ENCODE measurements at regions not wholly inside any gene's neighbourhood (a gene's known extent, or its start where the extent isn't known, plus 50 kb on each side); places are given as distances from the start of the nearest gene placed in this dataset.

DNA sequence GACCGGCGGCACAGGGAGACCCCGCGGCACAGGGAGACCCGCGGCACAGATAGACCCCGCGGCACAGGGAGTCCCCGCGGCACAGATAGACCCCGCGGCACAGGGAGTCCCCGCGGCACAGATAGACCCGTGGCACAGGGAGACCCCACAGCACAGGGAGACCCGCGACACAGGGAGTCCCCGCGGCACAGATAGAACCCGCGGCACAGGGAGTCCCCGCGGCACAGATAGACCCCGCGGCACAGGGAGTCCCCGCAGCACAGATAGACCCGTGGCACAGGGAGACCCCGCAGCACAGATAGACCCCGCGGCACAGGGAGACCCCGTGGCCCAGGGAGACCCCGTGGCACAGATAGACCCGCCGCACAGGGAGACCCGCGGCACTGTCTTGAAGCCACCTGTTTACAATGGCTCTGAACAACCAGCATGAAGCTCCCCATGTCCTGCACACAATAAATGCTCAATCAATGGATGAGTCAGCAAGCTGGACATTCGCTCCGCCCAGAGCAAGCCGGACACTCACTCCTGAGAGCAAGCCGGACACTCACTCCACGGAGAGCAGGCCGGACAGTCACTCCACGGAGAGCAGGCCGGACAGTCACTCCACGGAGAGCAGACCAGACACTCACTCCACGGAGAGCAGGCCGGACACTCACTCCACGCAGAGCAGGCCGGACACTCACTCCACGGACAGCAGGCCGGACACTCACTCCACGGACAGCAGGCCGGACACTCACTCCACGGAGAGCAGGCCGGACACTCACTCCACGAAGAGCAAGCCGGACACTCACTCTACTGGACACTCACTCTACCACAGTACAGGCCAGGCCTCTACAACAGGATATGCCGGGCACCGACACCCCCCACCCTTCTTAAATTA is 121.9 kb downstream of the RFLNA start:
- TF ChIP-seq, protein P1, sequence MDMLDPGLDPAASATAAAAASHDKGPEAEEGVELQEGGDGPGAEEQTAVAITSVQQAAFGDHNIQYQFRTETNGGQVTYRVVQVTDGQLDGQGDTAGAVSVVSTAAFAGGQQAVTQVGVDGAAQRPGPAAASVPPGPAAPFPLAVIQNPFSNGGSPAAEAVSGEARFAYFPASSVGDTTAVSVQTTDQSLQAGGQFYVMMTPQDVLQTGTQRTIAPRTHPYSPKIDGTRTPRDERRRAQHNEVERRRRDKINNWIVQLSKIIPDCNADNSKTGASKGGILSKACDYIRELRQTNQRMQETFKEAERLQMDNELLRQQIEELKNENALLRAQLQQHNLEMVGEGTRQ (CRISPR knock-in tag; IDR thresholded peaks at IDR 0.05): no peak
- TF ChIP-seq TP53 (CRISPR knock-in tag; IDR thresholded peaks at IDR 0.05): no peak
- TF ChIP-seq, protein P2, sequence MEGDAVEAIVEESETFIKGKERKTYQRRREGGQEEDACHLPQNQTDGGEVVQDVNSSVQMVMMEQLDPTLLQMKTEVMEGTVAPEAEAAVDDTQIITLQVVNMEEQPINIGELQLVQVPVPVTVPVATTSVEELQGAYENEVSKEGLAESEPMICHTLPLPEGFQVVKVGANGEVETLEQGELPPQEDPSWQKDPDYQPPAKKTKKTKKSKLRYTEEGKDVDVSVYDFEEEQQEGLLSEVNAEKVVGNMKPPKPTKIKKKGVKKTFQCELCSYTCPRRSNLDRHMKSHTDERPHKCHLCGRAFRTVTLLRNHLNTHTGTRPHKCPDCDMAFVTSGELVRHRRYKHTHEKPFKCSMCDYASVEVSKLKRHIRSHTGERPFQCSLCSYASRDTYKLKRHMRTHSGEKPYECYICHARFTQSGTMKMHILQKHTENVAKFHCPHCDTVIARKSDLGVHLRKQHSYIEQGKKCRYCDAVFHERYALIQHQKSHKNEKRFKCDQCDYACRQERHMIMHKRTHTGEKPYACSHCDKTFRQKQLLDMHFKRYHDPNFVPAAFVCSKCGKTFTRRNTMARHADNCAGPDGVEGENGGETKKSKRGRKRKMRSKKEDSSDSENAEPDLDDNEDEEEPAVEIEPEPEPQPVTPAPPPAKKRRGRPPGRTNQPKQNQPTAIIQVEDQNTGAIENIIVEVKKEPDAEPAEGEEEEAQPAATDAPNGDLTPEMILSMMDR (IDR thresholded peaks at IDR 0.05): no peak
- no peak for TF ChIP-seq CREM (CRISPR knock-in tag; IDR thresholded peaks at IDR 0.05)
- TF ChIP-seq, protein P3, sequence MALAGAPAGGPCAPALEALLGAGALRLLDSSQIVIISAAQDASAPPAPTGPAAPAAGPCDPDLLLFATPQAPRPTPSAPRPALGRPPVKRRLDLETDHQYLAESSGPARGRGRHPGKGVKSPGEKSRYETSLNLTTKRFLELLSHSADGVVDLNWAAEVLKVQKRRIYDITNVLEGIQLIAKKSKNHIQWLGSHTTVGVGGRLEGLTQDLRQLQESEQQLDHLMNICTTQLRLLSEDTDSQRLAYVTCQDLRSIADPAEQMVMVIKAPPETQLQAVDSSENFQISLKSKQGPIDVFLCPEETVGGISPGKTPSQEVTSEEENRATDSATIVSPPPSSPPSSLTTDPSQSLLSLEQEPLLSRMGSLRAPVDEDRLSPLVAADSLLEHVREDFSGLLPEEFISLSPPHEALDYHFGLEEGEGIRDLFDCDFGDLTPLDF (CRISPR knock-in tag; IDR thresholded peaks at IDR 0.05): no peak
- TF ChIP-seq SOX15 (CRISPR knock-in tag; IDR thresholded peaks at IDR 0.05): no peak
- no peak for TF ChIP-seq ATF1 (CRISPR knock-in tag; IDR thresholded peaks at IDR 0.05)
- no peak for TF ChIP-seq ETV6 (CRISPR knock-in tag; IDR thresholded peaks at IDR 0.05)

All from WTC11 (cell line).